HepG2 (cell line): ENCODE measurements at regions not wholly inside any gene's neighbourhood (a gene's known extent, or its start where the extent isn't known, plus 50 kb on each side); places are given as distances from the start of the nearest gene placed in this dataset.

Experiments
- CBX1 ChIP-seq: IDR thresholded peaks from one replicate; pipeline ENCODE4 v1.6.1; 2016; ENCODE audit warnings: antibody characterized with exemption, low read depth
- MAZ ChIP-seq, 2 experiments: sonication (generic) in 1 of 2; formaldehyde crosslinking in 1 of 2; IDR thresholded peaks; 2 replicates each; pipeline versions ENCODE4 v1.5.0 to v1.6.1; 2012 to 2020; ENCODE audit warnings: low read depth in 2 of 2, mild to moderate bottlenecking in 2 of 2, borderline replicate concordance in 1 of 2, improper control_type of control experiment in 1 of 2, low read length in 1 of 2, missing genetic modification reagents in 1 of 2, moderate library complexity in 1 of 2
- ZNF121 ChIP-seq: sonication (generic); formaldehyde crosslinking; IDR thresholded peaks from 2 replicates; pipeline ENCODE4 v1.5.0; 2020; ENCODE audit warnings: mild to moderate bottlenecking, missing genetic modification reagents
- TF ChIP-seq, protein P1 (sequence below): sonication (generic); formaldehyde crosslinking; IDR thresholded peaks from 2 replicates; pipeline ENCODE4 v1.4.0; 2020; ENCODE audit warnings: missing genetic modification reagents, borderline replicate concordance
- TF ChIP-seq, protein P2 (sequence below): sonication (generic); formaldehyde crosslinking; IDR thresholded peaks from 2 replicates; pipeline ENCODE4 v1.5.0; 2020; ENCODE audit warnings: mild to moderate bottlenecking, missing genetic modification reagents, moderate library complexity

DNA sequence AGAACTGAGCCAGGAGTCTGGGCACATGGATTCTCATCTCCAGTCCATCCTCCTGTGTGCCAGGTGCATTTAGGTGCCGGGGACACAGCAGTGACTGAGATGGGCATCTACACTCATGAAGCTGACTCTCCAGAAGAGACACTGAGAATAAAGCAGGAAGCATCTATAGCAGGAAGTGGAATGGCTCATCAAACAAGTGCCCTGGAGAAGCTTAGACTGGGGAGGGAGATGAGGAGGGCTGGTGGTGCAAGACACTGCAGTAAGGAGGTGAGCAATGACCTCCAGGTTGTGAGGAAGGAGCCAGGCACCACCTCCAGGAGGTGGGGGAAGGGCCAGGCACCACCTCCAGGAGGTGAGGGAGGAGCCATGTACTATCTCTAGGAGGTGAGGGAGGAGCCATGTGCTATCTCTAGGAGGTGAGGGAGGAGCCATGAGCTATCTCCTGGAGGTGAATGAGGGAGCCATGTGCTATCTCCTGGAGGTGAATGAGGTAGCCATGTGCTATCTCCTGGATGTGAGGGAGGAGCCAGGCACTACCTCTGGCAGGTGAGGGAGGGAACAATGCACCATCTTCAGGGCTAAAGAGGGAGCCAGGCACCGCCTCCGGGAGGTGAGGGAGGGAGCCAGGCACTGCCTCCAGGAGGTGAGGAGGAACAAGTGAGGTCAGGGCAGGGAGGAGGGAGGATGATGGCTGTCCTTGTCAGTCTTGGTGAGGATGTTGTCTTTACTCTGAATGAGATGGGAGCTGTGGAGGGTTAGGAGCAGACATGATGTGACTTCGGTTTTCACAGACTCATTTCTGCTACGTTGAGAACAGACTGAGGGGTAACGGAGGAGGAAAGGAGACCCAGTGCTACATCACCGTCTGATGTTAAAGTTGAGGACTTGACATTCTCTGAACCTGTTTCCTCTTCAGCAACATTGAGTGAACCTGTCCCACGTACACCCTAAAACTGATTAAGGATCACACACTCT lies 961.9 kb upstream of the TMEM132C start:
- TF ChIP-seq ZNF121 (CRISPR knock-in tag) (no peak), MAZ (IDR thresholded peaks at IDR 0.05; ENCODE audit: borderline replicate concordance, low read depth, low read length) (no peak), MAZ (CRISPR knock-in tag; IDR thresholded peaks at IDR 0.05; ENCODE audit: low read depth) (no peak), CBX1 (no peak)
- TF ChIP-seq, protein P1, sequence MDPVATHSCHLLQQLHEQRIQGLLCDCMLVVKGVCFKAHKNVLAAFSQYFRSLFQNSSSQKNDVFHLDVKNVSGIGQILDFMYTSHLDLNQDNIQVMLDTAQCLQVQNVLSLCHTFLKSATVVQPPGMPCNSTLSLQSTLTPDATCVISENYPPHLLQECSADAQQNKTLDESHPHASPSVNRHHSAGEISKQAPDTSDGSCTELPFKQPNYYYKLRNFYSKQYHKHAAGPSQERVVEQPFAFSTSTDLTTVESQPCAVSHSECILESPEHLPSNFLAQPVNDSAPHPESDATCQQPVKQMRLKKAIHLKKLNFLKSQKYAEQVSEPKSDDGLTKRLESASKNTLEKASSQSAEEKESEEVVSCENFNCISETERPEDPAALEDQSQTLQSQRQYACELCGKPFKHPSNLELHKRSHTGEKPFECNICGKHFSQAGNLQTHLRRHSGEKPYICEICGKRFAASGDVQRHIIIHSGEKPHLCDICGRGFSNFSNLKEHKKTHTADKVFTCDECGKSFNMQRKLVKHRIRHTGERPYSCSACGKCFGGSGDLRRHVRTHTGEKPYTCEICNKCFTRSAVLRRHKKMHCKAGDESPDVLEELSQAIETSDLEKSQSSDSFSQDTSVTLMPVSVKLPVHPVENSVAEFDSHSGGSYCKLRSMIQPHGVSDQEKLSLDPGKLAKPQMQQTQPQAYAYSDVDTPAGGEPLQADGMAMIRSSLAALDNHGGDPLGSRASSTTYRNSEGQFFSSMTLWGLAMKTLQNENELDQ (CRISPR knock-in tag), result no peak
- TF ChIP-seq, protein P2, sequence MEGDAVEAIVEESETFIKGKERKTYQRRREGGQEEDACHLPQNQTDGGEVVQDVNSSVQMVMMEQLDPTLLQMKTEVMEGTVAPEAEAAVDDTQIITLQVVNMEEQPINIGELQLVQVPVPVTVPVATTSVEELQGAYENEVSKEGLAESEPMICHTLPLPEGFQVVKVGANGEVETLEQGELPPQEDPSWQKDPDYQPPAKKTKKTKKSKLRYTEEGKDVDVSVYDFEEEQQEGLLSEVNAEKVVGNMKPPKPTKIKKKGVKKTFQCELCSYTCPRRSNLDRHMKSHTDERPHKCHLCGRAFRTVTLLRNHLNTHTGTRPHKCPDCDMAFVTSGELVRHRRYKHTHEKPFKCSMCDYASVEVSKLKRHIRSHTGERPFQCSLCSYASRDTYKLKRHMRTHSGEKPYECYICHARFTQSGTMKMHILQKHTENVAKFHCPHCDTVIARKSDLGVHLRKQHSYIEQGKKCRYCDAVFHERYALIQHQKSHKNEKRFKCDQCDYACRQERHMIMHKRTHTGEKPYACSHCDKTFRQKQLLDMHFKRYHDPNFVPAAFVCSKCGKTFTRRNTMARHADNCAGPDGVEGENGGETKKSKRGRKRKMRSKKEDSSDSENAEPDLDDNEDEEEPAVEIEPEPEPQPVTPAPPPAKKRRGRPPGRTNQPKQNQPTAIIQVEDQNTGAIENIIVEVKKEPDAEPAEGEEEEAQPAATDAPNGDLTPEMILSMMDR, result no peak
